Cardiac fibroblast (primary cell): ENCODE measurements at regions not wholly inside any gene's neighbourhood (a gene's known extent, or its start where the extent isn't known, plus 50 kb on each side); places are given as distances from the start of the nearest gene placed in this dataset.
"Not testable (repeated sequence)": the region's sequence is repeated elsewhere in the genome, so short reads cannot be mapped to it uniquely, and the experiment has no call there.

Source experiments
- DNase-seq, 2 donors: peaks; one replicate each; pipeline versions ENCODE4 v3.0.0 to v3.0.0-alpha.2; 2010; ENCODE audit warnings: low read depth in 2 of 2
- H3K4me3 ChIP-seq, 2 donors: replicated peaks in 1 of 2; 1 replicate in 1 of 2; 2 replicates in 1 of 2; pipeline ENCODE4 v1.5.1; 2011; ENCODE audit warnings: low read depth in 2 of 2, low read length in 2 of 2, mild to moderate bottlenecking in 2 of 2, moderate library complexity in 1 of 2
- CTCF ChIP-seq: IDR thresholded peaks from one replicate; pipeline ENCODE4 v1.5.1; 2011; ENCODE audit warnings: low read depth, mild to moderate bottlenecking, low read length, inconsistent platforms

GRCh38 chr13:81582381-81582780 is 1241.5 kb upstream of the SPRY2 start:
- no peak overlapping the region for H3K4me3 ChIP-seq
- no peak for TF ChIP-seq CTCF
- DNase-seq = no peak

DNA sequence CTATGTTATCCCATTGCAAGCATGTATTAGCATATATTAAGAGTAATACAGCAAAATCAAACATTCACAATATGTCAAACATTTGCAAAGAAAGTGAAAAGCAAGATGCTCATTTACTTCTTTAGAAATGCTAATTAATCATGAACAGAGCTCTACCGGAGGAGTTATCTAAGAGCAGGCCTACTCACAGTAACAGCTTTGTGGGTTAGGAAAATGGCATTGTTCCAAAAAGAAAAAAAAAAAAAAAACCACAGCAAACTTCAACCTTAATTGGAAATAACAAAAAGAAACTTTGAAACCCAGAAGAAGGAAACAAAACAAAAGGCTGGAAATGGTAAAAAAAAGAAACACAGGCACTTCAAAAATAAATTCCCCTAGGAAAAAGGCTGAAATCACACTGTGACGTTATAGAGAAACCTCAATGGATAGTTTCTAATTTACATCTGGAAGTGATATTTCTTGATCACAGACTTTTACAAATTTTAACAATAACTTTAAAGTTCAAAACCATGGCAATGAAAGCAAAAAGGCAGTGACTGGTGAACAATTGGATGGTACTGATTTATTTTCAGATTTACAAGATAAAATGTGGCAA is 1236.8 kb upstream of the SPRY2 start:
- no peak overlapping the region for H3K4me3 ChIP-seq
- DNase-seq = no peak
- TF ChIP-seq CTCF = no peak

DNA sequence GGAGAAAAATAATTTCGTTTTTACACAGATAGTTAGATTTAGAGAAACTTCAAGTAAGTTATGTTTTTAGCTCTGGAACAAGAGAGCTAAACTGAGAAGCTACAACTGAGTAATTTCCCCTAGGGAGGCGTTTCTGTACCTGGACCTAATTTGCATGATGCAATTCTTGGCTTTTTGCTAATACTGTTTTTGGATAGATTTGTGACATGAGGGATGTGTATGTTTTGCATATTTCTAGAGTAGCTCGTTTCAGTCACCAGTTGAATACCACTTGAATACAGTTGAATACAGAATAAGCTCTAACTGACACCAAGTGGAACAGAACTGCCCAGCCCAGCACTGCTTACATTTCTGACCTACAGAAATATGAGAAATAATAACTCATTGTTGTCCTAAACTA is 1227.9 kb upstream of the SPRY2 start:
- TF ChIP-seq CTCF = no peak
- no peak for DNase-seq

GRCh38 chr13:81565849-81566248 is 1224.9 kb upstream of the SPRY2 start:
- no peak overlapping the region for H3K4me3 ChIP-seq
- no peak for DNase-seq
- no peak for TF ChIP-seq CTCF

More for the DNA sequence above, 1227.9 kb upstream of the SPRY2 start:
- no peak overlapping the region for H3K4me3 ChIP-seq

GRCh38 chr13:81563091-81563490 is 1222.2 kb upstream of the SPRY2 start:
- no peak for DNase-seq
- no peak for TF ChIP-seq CTCF
- H3K4me3 ChIP-seq = no peak overlapping the region

DNA sequence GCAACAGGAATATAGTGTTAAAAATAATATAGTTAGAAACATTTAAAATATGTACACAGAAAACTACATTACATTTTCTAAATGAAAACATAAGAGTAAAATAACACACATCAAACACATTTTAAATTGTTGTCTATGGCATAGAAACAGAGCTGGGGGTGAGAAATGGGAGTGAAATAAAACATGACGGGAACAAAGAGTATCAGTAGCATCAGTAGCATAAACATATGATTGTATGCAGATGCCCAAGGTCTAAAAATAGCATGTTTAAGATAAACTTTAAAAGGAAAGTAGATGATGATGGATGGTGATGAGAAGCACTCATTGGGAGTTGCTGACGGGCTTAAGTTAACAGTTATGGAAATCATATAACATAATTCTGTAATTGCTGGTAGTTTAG is 1221.7 kb upstream of the SPRY2 start:
- no peak for DNase-seq
- no peak overlapping the region for H3K4me3 ChIP-seq
- TF ChIP-seq CTCF = no peak

DNA sequence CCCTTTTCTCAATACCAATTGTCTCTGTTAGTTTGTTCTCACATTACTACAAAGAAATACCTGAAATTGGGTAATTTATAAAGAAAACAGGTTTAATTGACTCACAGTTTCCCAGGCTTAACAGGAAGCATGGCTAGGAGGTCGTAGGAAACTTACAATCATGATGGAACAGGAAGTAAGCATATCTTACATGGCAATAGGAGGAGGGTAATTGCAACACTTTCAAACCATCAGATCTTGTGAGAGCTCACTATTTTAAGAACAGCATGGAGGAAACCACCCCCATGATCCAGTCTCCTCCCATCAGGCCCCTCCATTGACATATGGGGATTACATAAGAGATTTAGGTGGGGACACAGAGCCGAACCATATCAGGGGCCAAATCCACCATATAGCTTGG is 1210.1 kb upstream of the SPRY2 start:
- no peak for TF ChIP-seq CTCF
- no peak overlapping the region for H3K4me3 ChIP-seq
- DNase-seq = no peak

DNA sequence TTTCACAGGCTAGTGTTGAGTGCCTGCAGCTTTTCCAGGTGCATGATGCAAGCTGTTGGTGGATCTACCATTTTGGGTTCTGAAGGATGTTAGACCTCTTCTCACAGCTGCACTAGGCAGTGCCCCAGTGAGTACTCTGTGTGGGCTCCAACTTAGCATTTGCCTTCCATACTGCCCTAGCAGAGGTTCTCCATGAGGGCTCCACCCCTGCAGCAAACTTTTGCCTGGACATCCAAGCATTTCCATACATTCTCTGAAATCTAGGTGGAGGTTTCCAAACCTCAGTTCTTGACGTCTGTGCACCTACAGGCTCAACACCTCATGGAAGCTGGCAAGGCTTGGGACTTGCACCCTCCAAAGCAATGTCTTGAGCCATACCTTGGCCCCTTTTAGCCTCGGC is 1205.4 kb upstream of the SPRY2 start:
- not testable (repeated sequence) for DNase-seq, H3K4me3 ChIP-seq
